Medulla oblongata (tissue), 1 donor: ENCODE measurements at regions not wholly inside any gene's neighbourhood (a gene's known extent, or its start where the extent isn't known, plus 50 kb on each side); places are given as distances from the start of the nearest gene placed in this dataset.

Experiments
- DNase-seq: peaks from one replicate; pipeline ENCODE4 v3.0.0-alpha.2; 2015; ENCODE audit errors: extremely low spot score

GRCh38 chr11:112511911-112512310, 251.3 kb upstream of the PLET1 start:
- DNase-seq: no peak

- no peak for DNase-seq
These were observed 252.8 kb upstream of the PLET1 start for GRCh38 chr11:112513417-112513816.

- DNase-seq: peak; percentile 79
These were observed 253.5 kb upstream of the PLET1 start for GRCh38 chr11:112514011-112514740.

- no peak for DNase-seq
These were observed 255.6 kb upstream of the PLET1 start for GRCh38 chr11:112516261-112516660.

GRCh38 chr11:112516755-112517154, 256.1 kb upstream of the PLET1 start:
- DNase-seq: no peak

GRCh38 chr11:112518371-112518770, 257.7 kb upstream of the PLET1 start:
- DNase-seq: no peak

- DNase-seq: no peak
These were observed 259.1 kb upstream of the PLET1 start for GRCh38 chr11:112519751-112520150.

- no peak for DNase-seq
These were observed 259.7 kb upstream of the PLET1 start for GRCh38 chr11:112520354-112520753.

GRCh38 chr11:112522536-112522935, 261.9 kb upstream of the PLET1 start:
- no peak for DNase-seq

GRCh38 chr11:112523031-112523430, 262.4 kb upstream of the PLET1 start:
- no peak for DNase-seq

GRCh38 chr11:112523477-112523876, 262.8 kb upstream of the PLET1 start:
- peak; percentile 85 for DNase-seq

- peak; percentile 40 for DNase-seq
These were observed 263.3 kb upstream of the PLET1 start for GRCh38 chr11:112523951-112524350.

- DNase-seq: no peak
These were observed 264.1 kb upstream of the PLET1 start for GRCh38 chr11:112524798-112525197.

GRCh38 chr11:112525270-112525669, 264.6 kb upstream of the PLET1 start:
- DNase-seq: peak; percentile 25

- no peak for DNase-seq
These were observed 265.4 kb upstream of the PLET1 start for GRCh38 chr11:112525844-112526590.

- DNase-seq: no peak
These were observed 266.2 kb upstream of the PLET1 start for GRCh38 chr11:112526699-112527416.

GRCh38 chr11:112529071-112529470, 268.4 kb upstream of the PLET1 start:
- DNase-seq: no peak

GRCh38 chr11:112532506-112532905, 271.8 kb upstream of the PLET1 start:
- no peak for DNase-seq

GRCh38 chr11:112533682-112534081, 273.0 kb upstream of the PLET1 start:
- no peak for DNase-seq

GRCh38 chr11:112534208-112534607, 273.5 kb upstream of the PLET1 start:
- no peak for DNase-seq

- DNase-seq: no peak
These were observed 276.4 kb upstream of the PLET1 start for GRCh38 chr11:112537026-112537425.

- DNase-seq: no peak
These were observed 277.2 kb upstream of the PLET1 start for GRCh38 chr11:112537846-112538330.
